ENCODE measurements at regions not wholly inside any gene's neighbourhood (a gene's known extent, or its start where the extent isn't known, plus 50 kb on each side); places are given as distances from the start of the nearest gene placed in this dataset.

- Histone ChIP-seq H3K27ac (ENCODE audit: low read depth in 1 of 2, low read length in 2 of 2) (no peak overlapping the region), H3K27me3 (ENCODE audit: control insufficient read depth in 4 of 4, insufficient read depth in 4 of 4, low read length in 3 of 4) (no peaks in the 10 kb centered on the region), H3K4me3 (ENCODE audit: low read depth in 1 of 3, low read length in 3 of 3) (no peak overlapping the region), H3K36me3 (ENCODE audit: control insufficient read depth in 4 of 4, insufficient read depth in 3 of 4, low read depth in 1 of 4, low read length in 3 of 4) (no peaks in the 10 kb centered on the region), H3K9me3 (ENCODE audit: control insufficient read depth in 4 of 4, low read length in 3 of 4) (no peaks in the 10 kb centered on the region), H3K4me1 (ENCODE audit: control insufficient read depth in 4 of 4, insufficient read depth in 4 of 4, low read length in 3 of 4) (no peaks in the 10 kb centered on the region), H3K9ac (ENCODE audit: low read depth in 1 of 2, low read length in 2 of 2) (no peak overlapping the region)
- no peak for DNase-seq (ENCODE audit: low spot score)
- 56% methylated on average over 1 of the region's 1 CpG for WGBS
- TF ChIP-seq, protein P1, sequence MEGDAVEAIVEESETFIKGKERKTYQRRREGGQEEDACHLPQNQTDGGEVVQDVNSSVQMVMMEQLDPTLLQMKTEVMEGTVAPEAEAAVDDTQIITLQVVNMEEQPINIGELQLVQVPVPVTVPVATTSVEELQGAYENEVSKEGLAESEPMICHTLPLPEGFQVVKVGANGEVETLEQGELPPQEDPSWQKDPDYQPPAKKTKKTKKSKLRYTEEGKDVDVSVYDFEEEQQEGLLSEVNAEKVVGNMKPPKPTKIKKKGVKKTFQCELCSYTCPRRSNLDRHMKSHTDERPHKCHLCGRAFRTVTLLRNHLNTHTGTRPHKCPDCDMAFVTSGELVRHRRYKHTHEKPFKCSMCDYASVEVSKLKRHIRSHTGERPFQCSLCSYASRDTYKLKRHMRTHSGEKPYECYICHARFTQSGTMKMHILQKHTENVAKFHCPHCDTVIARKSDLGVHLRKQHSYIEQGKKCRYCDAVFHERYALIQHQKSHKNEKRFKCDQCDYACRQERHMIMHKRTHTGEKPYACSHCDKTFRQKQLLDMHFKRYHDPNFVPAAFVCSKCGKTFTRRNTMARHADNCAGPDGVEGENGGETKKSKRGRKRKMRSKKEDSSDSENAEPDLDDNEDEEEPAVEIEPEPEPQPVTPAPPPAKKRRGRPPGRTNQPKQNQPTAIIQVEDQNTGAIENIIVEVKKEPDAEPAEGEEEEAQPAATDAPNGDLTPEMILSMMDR (IDR thresholded peaks at IDR 0.05; ENCODE audit: low read depth, low read length, missing input control), result no peak
- TF ChIP-seq TAF1 (conservative IDR thresholded peaks at IDR 0.05) (no peak), FOXA1 (IDR thresholded peaks at IDR 0.05) (no peak), EGR1 (IDR thresholded peaks at IDR 0.05; ENCODE audit: low read depth in 2 of 2) (no peak), FOXA2 (IDR thresholded peaks at IDR 0.05) (no peak), GABPA (IDR thresholded peaks at IDR 0.05 in 1 of 2, conservative IDR thresholded peaks at IDR 0.05 in 1 of 2) (no peak), SP1 (IDR thresholded peaks at IDR 0.05) (no peak), YY1 (IDR thresholded peaks at IDR 0.05) (no peak), NR2F2 (IDR thresholded peaks at IDR 0.05) (no peak), MAX (IDR thresholded peaks at IDR 0.05) (no peak), RXRA (IDR thresholded peaks at IDR 0.05) (no peak), ATF3 (IDR thresholded peaks at IDR 0.05) (no peak), JUND (IDR thresholded peaks at IDR 0.05) (no peak), HNF4A (conservative IDR thresholded peaks at IDR 0.05) (no peak), HNF4G (IDR thresholded peaks at IDR 0.05) (no peak), RAD21 (IDR thresholded peaks at IDR 0.05) (no peak)
- TF ChIP-seq, protein P2, sequence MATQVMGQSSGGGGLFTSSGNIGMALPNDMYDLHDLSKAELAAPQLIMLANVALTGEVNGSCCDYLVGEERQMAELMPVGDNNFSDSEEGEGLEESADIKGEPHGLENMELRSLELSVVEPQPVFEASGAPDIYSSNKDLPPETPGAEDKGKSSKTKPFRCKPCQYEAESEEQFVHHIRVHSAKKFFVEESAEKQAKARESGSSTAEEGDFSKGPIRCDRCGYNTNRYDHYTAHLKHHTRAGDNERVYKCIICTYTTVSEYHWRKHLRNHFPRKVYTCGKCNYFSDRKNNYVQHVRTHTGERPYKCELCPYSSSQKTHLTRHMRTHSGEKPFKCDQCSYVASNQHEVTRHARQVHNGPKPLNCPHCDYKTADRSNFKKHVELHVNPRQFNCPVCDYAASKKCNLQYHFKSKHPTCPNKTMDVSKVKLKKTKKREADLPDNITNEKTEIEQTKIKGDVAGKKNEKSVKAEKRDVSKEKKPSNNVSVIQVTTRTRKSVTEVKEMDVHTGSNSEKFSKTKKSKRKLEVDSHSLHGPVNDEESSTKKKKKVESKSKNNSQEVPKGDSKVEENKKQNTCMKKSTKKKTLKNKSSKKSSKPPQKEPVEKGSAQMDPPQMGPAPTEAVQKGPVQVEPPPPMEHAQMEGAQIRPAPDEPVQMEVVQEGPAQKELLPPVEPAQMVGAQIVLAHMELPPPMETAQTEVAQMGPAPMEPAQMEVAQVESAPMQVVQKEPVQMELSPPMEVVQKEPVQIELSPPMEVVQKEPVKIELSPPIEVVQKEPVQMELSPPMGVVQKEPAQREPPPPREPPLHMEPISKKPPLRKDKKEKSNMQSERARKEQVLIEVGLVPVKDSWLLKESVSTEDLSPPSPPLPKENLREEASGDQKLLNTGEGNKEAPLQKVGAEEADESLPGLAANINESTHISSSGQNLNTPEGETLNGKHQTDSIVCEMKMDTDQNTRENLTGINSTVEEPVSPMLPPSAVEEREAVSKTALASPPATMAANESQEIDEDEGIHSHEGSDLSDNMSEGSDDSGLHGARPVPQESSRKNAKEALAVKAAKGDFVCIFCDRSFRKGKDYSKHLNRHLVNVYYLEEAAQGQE (IDR thresholded peaks at IDR 0.05), result no peak
- TF ChIP-seq, protein P3, sequence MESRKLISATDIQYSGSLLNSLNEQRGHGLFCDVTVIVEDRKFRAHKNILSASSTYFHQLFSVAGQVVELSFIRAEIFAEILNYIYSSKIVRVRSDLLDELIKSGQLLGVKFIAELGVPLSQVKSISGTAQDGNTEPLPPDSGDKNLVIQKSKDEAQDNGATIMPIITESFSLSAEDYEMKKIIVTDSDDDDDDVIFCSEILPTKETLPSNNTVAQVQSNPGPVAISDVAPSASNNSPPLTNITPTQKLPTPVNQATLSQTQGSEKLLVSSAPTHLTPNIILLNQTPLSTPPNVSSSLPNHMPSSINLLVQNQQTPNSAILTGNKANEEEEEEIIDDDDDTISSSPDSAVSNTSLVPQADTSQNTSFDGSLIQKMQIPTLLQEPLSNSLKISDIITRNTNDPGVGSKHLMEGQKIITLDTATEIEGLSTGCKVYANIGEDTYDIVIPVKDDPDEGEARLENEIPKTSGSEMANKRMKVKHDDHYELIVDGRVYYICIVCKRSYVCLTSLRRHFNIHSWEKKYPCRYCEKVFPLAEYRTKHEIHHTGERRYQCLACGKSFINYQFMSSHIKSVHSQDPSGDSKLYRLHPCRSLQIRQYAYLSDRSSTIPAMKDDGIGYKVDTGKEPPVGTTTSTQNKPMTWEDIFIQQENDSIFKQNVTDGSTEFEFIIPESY (IDR thresholded peaks at IDR 0.05), result no peak
Observed at GRCh38 chr15:47516972-47517371, 200.3 kb upstream of the SEMA6D start.
